HL-60 (cell line): ENCODE measurements at regions not wholly inside any gene's neighbourhood (a gene's known extent, or its start where the extent isn't known, plus 50 kb on each side); places are given as distances from the start of the nearest gene placed in this dataset.
"Not testable (repeated sequence)": the region's sequence is repeated elsewhere in the genome, so short reads cannot be mapped to it uniquely, and the experiment has no call there.

Source experiments
- DNase-seq, 2 experiments: peaks; one replicate each; pipeline ENCODE4 v3.0.0-alpha.2; 2010 to 2020; ENCODE audit warnings: low read depth in 1 of 2, low spot score in 1 of 2
- H3K27ac ChIP-seq: fragments of 250-450 bp; sonication (Bioruptor Pico); replicated peaks from 2 replicates; pipeline ENCODE4 v1.5.1; 2020; ENCODE audit warnings: mild to moderate bottlenecking, moderate library complexity
- H3K27me3 ChIP-seq: fragments of 250-450 bp; sonication (Bioruptor Pico); 2 replicates; pipeline ENCODE4 v1.5.1; 2021; ENCODE audit warnings: mild to moderate bottlenecking, moderate library complexity; ENCODE audit not compliant: insufficient read depth, poor library complexity, severe bottlenecking
- H3K4me3 ChIP-seq: replicated peaks from 2 replicates; pipeline ENCODE4 v1.5.1; 2011; ENCODE audit warnings: mild to moderate bottlenecking, control low read depth, low read length; ENCODE audit not compliant: insufficient read depth
- CTCF ChIP-seq: IDR thresholded peaks from one replicate; pipeline ENCODE4 v1.5.1; 2011; ENCODE audit warnings: low read length, control low read depth, inconsistent platforms; ENCODE audit not compliant: insufficient read depth
- GABPA ChIP-seq: IDR thresholded peaks from 2 replicates; pipeline ENCODE4 v1.6.1; 2012; ENCODE audit warnings: low read depth
- POLR2AphosphoS5 ChIP-seq: IDR thresholded peaks from 2 replicates; pipeline ENCODE4 v1.6.1; 2012; ENCODE audit warnings: low read depth
- REST ChIP-seq: IDR thresholded peaks from 2 replicates; pipeline ENCODE4 v1.6.1; 2012; ENCODE audit warnings: low read depth; ENCODE audit not compliant: insufficient replicate concordance
- SPI1 ChIP-seq: IDR thresholded peaks from 2 replicates; pipeline ENCODE4 v1.6.1; 2012; ENCODE audit warnings: low read depth, mild to moderate bottlenecking, borderline replicate concordance

GRCh38 chrX:87167841-87168240 lies 349.8 kb upstream of the KLHL4 start:
- TF ChIP-seq GABPA, result no peak
- no peak for TF ChIP-seq REST
- no peak for TF ChIP-seq SPI1
- TF ChIP-seq POLR2AphosphoS5, result no peak
- TF ChIP-seq CTCF, result no peak
- DNase-seq, result no peak
- H3K4me3 ChIP-seq, result no peak overlapping the region
- H3K27ac ChIP-seq, result no peak overlapping the region
- no peaks in the 10 kb centered on the region for H3K27me3 ChIP-seq

- H3K27ac ChIP-seq, DNase-seq, H3K4me3 ChIP-seq, H3K27me3 ChIP-seq: not testable (repeated sequence)
Observed at GRCh38 chrX:87178009-87178408, 339.6 kb upstream of the KLHL4 start.
